ENCODE measurements at regions not wholly inside any gene's neighbourhood (a gene's known extent, or its start where the extent isn't known, plus 50 kb on each side); places are given as distances from the start of the nearest gene placed in this dataset.

DNA sequence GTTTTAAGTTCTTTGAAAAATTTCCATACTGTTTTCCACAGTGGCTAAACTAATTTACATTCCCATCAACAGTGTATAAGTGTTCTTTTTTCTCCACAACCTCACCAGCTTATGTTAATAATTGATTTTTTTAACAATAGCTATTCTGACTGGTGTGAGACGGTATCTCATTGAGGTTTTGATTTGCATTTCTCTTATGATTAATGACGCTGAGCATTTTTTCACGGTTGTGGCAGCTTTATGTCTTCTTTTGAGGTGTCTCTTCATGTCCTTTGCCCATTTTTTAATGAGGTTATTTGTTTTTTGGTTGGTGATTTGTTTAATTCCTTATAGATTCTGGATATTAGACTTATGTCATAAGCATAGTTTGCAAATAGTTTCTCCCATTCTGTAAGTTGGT lies 997.9 kb downstream of the SUCLG1 start:
- Histone ChIP-seq H3K79me2 (ENCODE audit: control insufficient read depth, insufficient read depth, low read length) (no peaks in the 10 kb centered on the region), H4K20me1 (ENCODE audit: control insufficient read depth, extremely low read depth, insufficient read depth, low read length) (no peaks in the 10 kb centered on the region), H3K4me3 (replicated peaks in 1 of 4; ENCODE audit: control extremely low read depth in 1 of 4, insufficient read depth in 1 of 4, low read depth in 3 of 4, low read length in 4 of 4) (no peak overlapping the region), H3K36me3 (ENCODE audit: control insufficient read depth, insufficient read depth, low read length) (no peaks in the 10 kb centered on the region), H3K27ac (ENCODE audit: insufficient read depth, low read length) (no peak overlapping the region), H3K4me2 (ENCODE audit: extremely low read depth, insufficient read depth, low read length) (no peak overlapping the region), H2AFZ (ENCODE audit: low read length) (no peak overlapping the region), H3K9ac (ENCODE audit: insufficient read depth, low read length) (no peak overlapping the region), H3K9me3 (ENCODE audit: control insufficient read depth, insufficient read depth, low read depth, low read length) (no peaks in the 10 kb centered on the region), H3K4me1 (ENCODE audit: control insufficient read depth, extremely low read depth, insufficient read depth, low read length) (no peaks in the 10 kb centered on the region), H3K27me3 (ENCODE audit: control insufficient read depth, insufficient read depth, low read length) (no peaks in the 10 kb centered on the region)
- TF ChIP-seq EZH2 (IDR thresholded peaks at IDR 0.05; ENCODE audit: low read length, missing control alignments) (no peak), CTCF (conservative IDR thresholded peaks at IDR 0.05 in 1 of 2, IDR thresholded peaks at IDR 0.05 in 1 of 2; ENCODE audit: low read depth in 1 of 2, low read length in 2 of 2) (no peak)
- no peak for DNase-seq (ENCODE audit: low read depth in 2 of 2)

DNA sequence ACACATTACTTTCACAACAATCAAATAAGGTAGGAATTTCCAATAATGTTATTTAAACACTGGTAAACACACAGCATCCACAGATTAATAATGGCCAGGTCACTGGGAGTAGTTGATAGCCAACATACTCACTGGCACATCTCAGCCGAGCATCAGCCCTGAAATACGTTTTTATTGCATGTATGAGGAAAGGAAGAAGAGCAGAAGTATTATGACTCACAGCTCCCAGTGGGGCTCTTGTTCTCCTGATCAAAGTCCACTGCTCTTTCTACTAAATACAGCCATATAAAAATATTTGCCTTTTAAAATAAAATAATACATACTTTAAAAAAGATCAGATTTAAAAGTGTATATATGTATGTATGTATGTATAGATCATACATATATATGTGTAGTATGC lies 999.6 kb downstream of the SUCLG1 start:
- no peaks in the 10 kb centered on the region for H4K20me1 ChIP-seq (ENCODE audit: control insufficient read depth, extremely low read depth, insufficient read depth, low read length)
- H3K79me2 ChIP-seq (ENCODE audit: control insufficient read depth, insufficient read depth, low read length): no peaks in the 10 kb centered on the region
- no peaks in the 10 kb centered on the region for H3K9me3 ChIP-seq (ENCODE audit: control insufficient read depth, insufficient read depth, low read depth, low read length)

DNA sequence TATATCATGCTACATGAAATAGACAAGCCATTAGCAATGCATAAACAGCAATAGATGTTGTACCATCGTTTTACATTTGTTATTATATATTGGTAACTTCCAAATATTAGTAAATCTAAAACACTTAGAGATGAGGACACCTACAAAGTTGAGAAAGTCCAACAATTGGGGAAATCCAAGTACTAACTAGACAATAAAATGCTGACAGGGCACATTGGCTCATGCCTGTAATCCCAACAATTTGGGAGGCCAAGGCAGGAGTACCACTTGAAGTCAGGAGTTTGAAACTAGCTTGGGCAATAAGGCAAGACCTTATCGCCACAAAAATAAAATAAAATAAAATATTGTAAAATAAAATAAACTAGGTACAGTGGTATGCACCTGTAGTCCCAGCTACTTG lies 1023.1 kb downstream of the SUCLG1 start:
- DNase-seq (ENCODE audit: low read depth in 2 of 2): no peak
- no peak for TF ChIP-seq CTCF (conservative IDR thresholded peaks at IDR 0.05 in 1 of 2, IDR thresholded peaks at IDR 0.05 in 1 of 2; ENCODE audit: low read depth in 1 of 2, low read length in 2 of 2)
- TF ChIP-seq EZH2 (IDR thresholded peaks at IDR 0.05; ENCODE audit: low read length, missing control alignments): no peak
- H3K27ac ChIP-seq (ENCODE audit: insufficient read depth, low read length): no peak overlapping the region
- H3K9me3 ChIP-seq (ENCODE audit: control insufficient read depth, insufficient read depth, low read depth, low read length): no peaks in the 10 kb centered on the region
- no peaks in the 10 kb centered on the region for H3K36me3 ChIP-seq (ENCODE audit: control insufficient read depth, insufficient read depth, low read length)
- no peaks in the 10 kb centered on the region for H3K4me1 ChIP-seq (ENCODE audit: control insufficient read depth, extremely low read depth, insufficient read depth, low read length)
- H3K4me3 ChIP-seq (replicated peaks in 1 of 4; ENCODE audit: control extremely low read depth in 1 of 4, insufficient read depth in 1 of 4, low read depth in 3 of 4, low read length in 4 of 4): no peak overlapping the region
- H2AFZ ChIP-seq (ENCODE audit: low read length): no peak overlapping the region
- no peaks in the 10 kb centered on the region for H3K79me2 ChIP-seq (ENCODE audit: control insufficient read depth, insufficient read depth, low read length)
- no peaks in the 10 kb centered on the region for H3K27me3 ChIP-seq (ENCODE audit: control insufficient read depth, insufficient read depth, low read length)
- H3K4me2 ChIP-seq (ENCODE audit: extremely low read depth, insufficient read depth, low read length): no peak overlapping the region
- H3K9ac ChIP-seq (ENCODE audit: insufficient read depth, low read length): no peak overlapping the region
- no peaks in the 10 kb centered on the region for H4K20me1 ChIP-seq (ENCODE audit: control insufficient read depth, extremely low read depth, insufficient read depth, low read length)

More for the DNA sequence above, 999.6 kb downstream of the SUCLG1 start:
- no peak overlapping the region for H3K4me3 ChIP-seq (replicated peaks in 1 of 4; ENCODE audit: control extremely low read depth in 1 of 4, insufficient read depth in 1 of 4, low read depth in 3 of 4, low read length in 4 of 4)
- TF ChIP-seq EZH2 (IDR thresholded peaks at IDR 0.05; ENCODE audit: low read length, missing control alignments): no peak
- TF ChIP-seq CTCF (conservative IDR thresholded peaks at IDR 0.05 in 1 of 2, IDR thresholded peaks at IDR 0.05 in 1 of 2; ENCODE audit: low read depth in 1 of 2, low read length in 2 of 2): no peak
- no peak overlapping the region for H3K9ac ChIP-seq (ENCODE audit: insufficient read depth, low read length)
- H3K36me3 ChIP-seq (ENCODE audit: control insufficient read depth, insufficient read depth, low read length): no peaks in the 10 kb centered on the region
- no peaks in the 10 kb centered on the region for H3K4me1 ChIP-seq (ENCODE audit: control insufficient read depth, extremely low read depth, insufficient read depth, low read length)
- H3K27ac ChIP-seq (ENCODE audit: insufficient read depth, low read length): no peak overlapping the region
- DNase-seq (ENCODE audit: low read depth in 2 of 2): no peak
- no peak overlapping the region for H3K4me2 ChIP-seq (ENCODE audit: extremely low read depth, insufficient read depth, low read length)
- H3K27me3 ChIP-seq (ENCODE audit: control insufficient read depth, insufficient read depth, low read length): no peaks in the 10 kb centered on the region
- no peak overlapping the region for H2AFZ ChIP-seq (ENCODE audit: low read length)

All from fibroblast of lung (primary cell).